ENCODE measurements at regions not wholly inside any gene's neighbourhood (a gene's known extent, or its start where the extent isn't known, plus 50 kb on each side); places are given as distances from the start of the nearest gene placed in this dataset.

DNA sequence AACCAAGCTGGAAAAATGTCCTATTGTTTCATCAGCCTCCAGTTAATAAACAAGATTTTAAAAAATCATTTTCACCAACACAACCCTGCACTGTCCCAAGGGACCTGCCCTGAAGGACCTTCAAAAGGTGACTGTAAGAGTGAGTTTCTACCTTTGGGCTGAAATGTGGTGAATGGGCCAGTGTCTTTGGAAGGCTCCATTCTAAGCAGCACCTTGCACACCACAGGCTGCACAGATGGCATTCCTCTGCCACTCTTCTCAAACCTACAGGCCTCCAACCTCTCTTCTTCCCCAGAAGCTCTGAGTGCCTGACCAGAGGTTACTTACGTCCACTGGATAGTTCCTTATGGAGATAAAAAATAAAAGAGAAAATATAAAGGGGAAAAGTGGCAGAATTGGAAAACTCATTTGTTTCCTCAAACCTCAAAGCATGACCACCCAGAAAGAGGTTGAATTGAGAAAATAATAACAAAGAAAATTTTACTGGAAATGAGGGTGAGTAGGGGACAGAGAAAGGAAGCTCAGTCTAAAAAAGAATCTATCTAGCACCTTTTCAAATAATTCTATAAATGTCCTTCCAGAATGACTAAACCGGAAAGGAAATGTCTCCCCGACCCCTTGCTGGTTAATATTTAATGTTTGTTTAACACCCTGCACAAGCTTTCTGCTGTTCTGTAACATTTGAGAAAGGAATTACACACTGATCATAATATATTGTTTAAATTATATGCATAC is 175.7 kb downstream of the METTL4 start:
- H3K27me3 ChIP-seq, result no peaks in the 10 kb centered on the region
- H3K9me3 ChIP-seq, result no peaks in the 10 kb centered on the region
- H3K27ac ChIP-seq, result no peak overlapping the region
- TF ChIP-seq EP300 (IDR thresholded peaks at IDR 0.05) (no peak), POLR2AphosphoS5 (IDR thresholded peaks at IDR 0.05) (no peak), POLR2A (IDR thresholded peaks at IDR 0.05) (no peak)
- TF ChIP-seq, protein P1, sequence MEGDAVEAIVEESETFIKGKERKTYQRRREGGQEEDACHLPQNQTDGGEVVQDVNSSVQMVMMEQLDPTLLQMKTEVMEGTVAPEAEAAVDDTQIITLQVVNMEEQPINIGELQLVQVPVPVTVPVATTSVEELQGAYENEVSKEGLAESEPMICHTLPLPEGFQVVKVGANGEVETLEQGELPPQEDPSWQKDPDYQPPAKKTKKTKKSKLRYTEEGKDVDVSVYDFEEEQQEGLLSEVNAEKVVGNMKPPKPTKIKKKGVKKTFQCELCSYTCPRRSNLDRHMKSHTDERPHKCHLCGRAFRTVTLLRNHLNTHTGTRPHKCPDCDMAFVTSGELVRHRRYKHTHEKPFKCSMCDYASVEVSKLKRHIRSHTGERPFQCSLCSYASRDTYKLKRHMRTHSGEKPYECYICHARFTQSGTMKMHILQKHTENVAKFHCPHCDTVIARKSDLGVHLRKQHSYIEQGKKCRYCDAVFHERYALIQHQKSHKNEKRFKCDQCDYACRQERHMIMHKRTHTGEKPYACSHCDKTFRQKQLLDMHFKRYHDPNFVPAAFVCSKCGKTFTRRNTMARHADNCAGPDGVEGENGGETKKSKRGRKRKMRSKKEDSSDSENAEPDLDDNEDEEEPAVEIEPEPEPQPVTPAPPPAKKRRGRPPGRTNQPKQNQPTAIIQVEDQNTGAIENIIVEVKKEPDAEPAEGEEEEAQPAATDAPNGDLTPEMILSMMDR (IDR thresholded peaks at IDR 0.05), result no peak
- no peaks in the 10 kb centered on the region for H3K36me3 ChIP-seq
- WGBS, 5 donors, result 41 to 56% (median 49%) methylated on average over 3 of the region's 3 CpGs
- no peak overlapping the region for H3K4me3 ChIP-seq
- H3K4me1 ChIP-seq, result no peaks in the 10 kb centered on the region
- DNase-seq, result no peak
- intact Hi-C loops (cut with DNase I; ENCODE audit: low total_unique reads), result no loop called here

DNA sequence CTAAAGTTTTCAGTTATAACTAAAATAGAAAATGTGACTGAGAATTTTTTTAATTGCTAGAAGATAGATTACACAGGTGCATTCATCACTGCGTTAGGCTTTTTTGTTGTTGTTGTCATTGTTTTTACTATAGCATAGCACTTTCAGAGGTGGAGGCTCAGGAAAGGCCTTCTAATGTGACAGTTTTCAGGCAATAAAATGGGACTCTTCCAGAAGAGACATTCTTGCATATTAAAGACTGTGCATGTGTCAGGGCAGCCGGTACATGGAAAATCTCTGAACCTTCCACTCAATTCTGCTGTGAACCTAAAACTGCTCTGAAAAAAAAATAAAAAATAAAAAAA is 175.2 kb downstream of the METTL4 start:
- no peak for DNase-seq
- TF ChIP-seq POLR2AphosphoS5 (IDR thresholded peaks at IDR 0.05), result no peak
- no peak for TF ChIP-seq POLR2A (IDR thresholded peaks at IDR 0.05)
- TF ChIP-seq EP300 (IDR thresholded peaks at IDR 0.05), result no peak
- TF ChIP-seq, protein P1 (IDR thresholded peaks at IDR 0.05), result no peak
- no peak overlapping the region for H3K4me3 ChIP-seq
- WGBS, 5 donors, result 75 to 87% (median 79%) methylated on average over 2 of the region's 2 CpGs
- intact Hi-C loops (cut with DNase I; ENCODE audit: low total_unique reads), result no loop called here
- no peaks in the 10 kb centered on the region for H3K4me1 ChIP-seq
- no peak overlapping the region for H3K27ac ChIP-seq
- H3K36me3 ChIP-seq, result no peaks in the 10 kb centered on the region
- H3K27me3 ChIP-seq, result no peaks in the 10 kb centered on the region
- H3K9me3 ChIP-seq, result no peaks in the 10 kb centered on the region

DNA sequence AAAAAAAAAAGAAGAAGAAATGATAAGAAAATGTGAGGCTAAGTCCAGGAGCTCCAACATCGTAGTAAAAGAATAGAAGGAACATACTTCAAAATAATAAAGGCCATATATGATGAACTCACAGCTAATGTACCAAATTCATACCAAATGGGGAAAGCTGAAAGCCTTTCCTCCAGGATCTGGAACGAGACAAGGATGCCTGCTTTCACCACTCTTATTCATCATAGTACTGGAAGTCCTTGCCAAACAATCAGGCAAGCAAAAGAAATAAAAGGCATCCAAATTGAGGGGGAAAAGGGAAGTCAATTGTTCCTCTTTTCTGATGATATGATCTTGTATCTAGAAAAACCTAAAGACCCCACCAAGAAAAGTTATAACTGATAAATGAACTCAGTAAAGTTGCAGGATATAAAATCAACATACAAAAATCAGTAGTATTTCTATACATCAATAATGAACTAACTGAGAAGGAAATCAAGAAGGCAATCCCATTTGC is 170.6 kb downstream of the METTL4 start:
- intact Hi-C loops (cut with DNase I; ENCODE audit: low total_unique reads), result no loop called here
- Histone ChIP-seq H3K27me3 (no peaks in the 10 kb centered on the region), H3K4me1 (no peaks in the 10 kb centered on the region), H3K36me3 (no peaks in the 10 kb centered on the region), H3K27ac (no peak overlapping the region), H3K9me3 (no peaks in the 10 kb centered on the region), H3K4me3 (no peak overlapping the region)
- TF ChIP-seq POLR2AphosphoS5 (IDR thresholded peaks at IDR 0.05) (no peak), EP300 (IDR thresholded peaks at IDR 0.05) (no peak), POLR2A (IDR thresholded peaks at IDR 0.05) (no peak)
- TF ChIP-seq, protein P1 (IDR thresholded peaks at IDR 0.05), result no peak
- no peak for DNase-seq
- WGBS, 5 donors, result 62 to 78% (median 71%) methylated on average over 2 of the region's 2 CpGs

DNA sequence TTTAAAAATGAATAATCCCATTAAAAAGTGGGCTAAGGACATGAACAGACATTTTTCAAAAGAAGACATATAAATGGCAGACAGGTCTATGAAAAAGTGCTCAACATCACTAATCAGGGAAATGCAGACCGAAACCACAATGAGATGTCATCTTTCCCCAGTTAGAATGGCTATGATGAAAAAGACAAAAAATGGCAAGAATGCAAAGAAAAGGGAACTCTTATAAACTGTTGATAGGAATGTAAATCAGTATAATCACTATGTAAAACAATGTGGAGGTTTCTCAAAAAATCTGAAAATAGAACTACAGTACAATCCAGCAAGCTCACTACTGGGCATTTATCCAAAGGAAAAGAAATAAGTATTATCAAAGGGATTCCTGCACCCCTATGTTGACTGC is 169.2 kb downstream of the METTL4 start:
- TF ChIP-seq, protein P1 (IDR thresholded peaks at IDR 0.05), result no peak
- no peak for TF ChIP-seq EP300 (IDR thresholded peaks at IDR 0.05)
- no peak for TF ChIP-seq POLR2A (IDR thresholded peaks at IDR 0.05)
- no peak for TF ChIP-seq POLR2AphosphoS5 (IDR thresholded peaks at IDR 0.05)
- Histone ChIP-seq H3K4me1 (no peaks in the 10 kb centered on the region), H3K27me3 (no peaks in the 10 kb centered on the region), H3K4me3 (no peak overlapping the region), H3K36me3 (no peaks in the 10 kb centered on the region), H3K9me3 (no peaks in the 10 kb centered on the region), H3K27ac (no peak overlapping the region)
- intact Hi-C loops (cut with DNase I; ENCODE audit: low total_unique reads), result no loop called here
- no peak for DNase-seq
- WGBS, 5 donors, result 70 to 84% (median 80%) methylated on average over 1 of the region's 1 CpG

All from stomach (tissue), 8 donors.